GM06990 (cell line): ENCODE measurements at regions not wholly inside any gene's neighbourhood (a gene's known extent, or its start where the extent isn't known, plus 50 kb on each side); places are given as distances from the start of the nearest gene placed in this dataset.

Experiments
- DNase-seq: peaks from one replicate; pipeline ENCODE4 v3.0.0-alpha.2; 2011; ENCODE audit not compliant: insufficient read length; ENCODE audit errors: extremely low read depth
- H3K27me3 ChIP-seq: replicated peaks from 2 replicates; pipeline ENCODE4 v1.6.0; 2011; ENCODE audit warnings: low read length; ENCODE audit not compliant: control insufficient read depth, insufficient read depth
- H3K36me3 ChIP-seq: 2 replicates; pipeline ENCODE4 v1.5.1; 2011; ENCODE audit warnings: low read length; ENCODE audit not compliant: control insufficient read depth, insufficient read depth
- H3K4me3 ChIP-seq: replicated peaks from 2 replicates; pipeline ENCODE4 v1.5.1; 2011; ENCODE audit warnings: low read depth, mild to moderate bottlenecking, control low read depth, low read length
- CTCF ChIP-seq: IDR thresholded peaks from 2 replicates; pipeline ENCODE4 v1.5.1; 2011; ENCODE audit warnings: low read length, control low read depth, mild to moderate bottlenecking, inconsistent platforms; ENCODE audit not compliant: insufficient read depth, poor library complexity, severe bottlenecking

GRCh38 chr3:139285691-139286090 lies 58.1 kb upstream of the MRPS22 start:
- Histone ChIP-seq H3K4me3 (no peak overlapping the region), H3K36me3 (no peaks in the 10 kb centered on the region), H3K27me3 (peaks cover 1% of the 10 kb centered on the region)
- no peak for DNase-seq
- TF ChIP-seq CTCF, result no peak

GRCh38 chr3:139286241-139286640 lies 57.6 kb upstream of the MRPS22 start:
- no peak overlapping the region for H3K4me3 ChIP-seq
- H3K27me3 ChIP-seq, result peaks cover 1% of the 10 kb centered on the region
- DNase-seq, result no peak
- TF ChIP-seq CTCF, result no peak
- no peaks in the 10 kb centered on the region for H3K36me3 ChIP-seq

GRCh38 chr3:139286825-139287224 lies 57.0 kb upstream of the MRPS22 start:
- no peak overlapping the region for H3K4me3 ChIP-seq
- H3K27me3 ChIP-seq, result peaks cover 1% of the 10 kb centered on the region
- no peak for DNase-seq
- TF ChIP-seq CTCF, result no peak
- no peaks in the 10 kb centered on the region for H3K36me3 ChIP-seq

- TF ChIP-seq CTCF, result no peak
- no peak for DNase-seq
- no peaks in the 10 kb centered on the region for H3K36me3 ChIP-seq
- no peak overlapping the region for H3K4me3 ChIP-seq
- peaks cover 1% of the 10 kb centered on the region for H3K27me3 ChIP-seq
These were observed 56.3 kb upstream of the MRPS22 start for GRCh38 chr3:139287557-139287956.

GRCh38 chr3:139288266-139288821 lies 55.5 kb upstream of the MRPS22 start:
- no peak for TF ChIP-seq CTCF
- DNase-seq, result no peak
- Histone ChIP-seq H3K36me3 (no peaks in the 10 kb centered on the region), H3K27me3 (peaks cover 1% of the 10 kb centered on the region), H3K4me3 (no peak overlapping the region)
